ENCODE measurements at regions not wholly inside any gene's neighbourhood (a gene's known extent, or its start where the extent isn't known, plus 50 kb on each side); places are given as distances from the start of the nearest gene placed in this dataset.
A peak's percentile ranks its signal among the peaks of the same experiment; 100 is the strongest.
"Not testable (repeated sequence)": the region's sequence is repeated elsewhere in the genome, so short reads cannot be mapped to it uniquely, and the experiment has no call there.

DNA sequence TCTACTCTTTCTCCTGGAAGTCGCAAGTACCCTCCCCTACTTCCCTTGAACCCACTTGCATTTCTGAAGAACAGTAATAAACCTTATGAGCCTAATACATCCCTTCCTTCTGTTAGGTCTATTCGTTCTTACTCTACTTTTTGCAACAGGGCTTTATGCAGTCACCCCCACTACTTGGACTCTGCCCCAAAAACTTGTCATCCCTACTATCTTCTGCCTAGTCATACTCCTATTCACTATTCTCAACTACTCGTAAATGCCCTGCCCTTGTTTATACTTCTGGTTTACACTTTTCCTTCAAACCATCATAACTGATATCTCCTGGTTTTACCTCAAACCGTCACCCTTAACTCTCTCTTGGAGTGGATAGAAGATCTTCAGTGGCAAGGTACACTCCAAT is 55.2 kb upstream of the SLIT2 start:
- FAIRE-seq (no peak), DNase-seq (ENCODE audit: insufficient read length, low spot score) (no peak)
- no peak for TF ChIP-seq POLR2A (IDR thresholded peaks at IDR 0.05; ENCODE audit: low read depth, low read length)

DNA sequence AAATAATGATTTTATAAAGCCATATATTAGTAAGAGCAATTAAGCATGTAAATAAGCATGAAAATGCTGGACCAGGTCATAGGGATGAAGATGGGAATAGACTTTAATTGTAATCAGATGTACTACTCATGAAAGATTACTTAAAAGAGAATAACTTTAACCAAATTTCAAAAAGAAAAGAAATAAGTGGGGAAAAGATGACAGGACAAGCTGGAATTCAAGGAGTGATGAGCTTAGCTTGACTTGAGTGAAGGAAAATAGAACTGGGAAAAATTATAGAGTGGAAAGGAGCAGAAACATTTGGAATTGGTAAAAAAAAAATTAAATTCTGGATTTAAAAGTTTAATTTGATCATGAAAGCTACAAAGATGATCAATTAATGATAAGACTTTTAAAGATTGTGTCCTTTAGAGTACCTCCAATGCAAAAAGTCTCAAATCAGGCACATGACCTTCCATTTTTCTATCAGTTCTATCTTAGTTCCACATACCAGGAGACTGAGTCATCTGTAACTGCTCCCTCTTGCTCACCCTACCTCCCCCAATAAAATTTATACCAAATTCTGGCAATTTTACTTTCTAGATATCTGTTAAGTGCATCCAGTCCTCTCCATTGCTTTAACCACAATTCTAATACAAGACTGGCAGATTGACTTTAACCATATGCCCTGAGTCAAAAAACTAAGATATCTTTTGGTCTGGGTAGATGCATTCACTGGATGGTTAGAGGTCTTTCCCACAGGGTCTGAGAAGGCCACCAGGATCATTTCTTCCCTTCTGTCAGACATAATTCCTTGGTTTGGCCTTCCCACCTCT is 56.4 kb upstream of the SLIT2 start:
- no peak for FAIRE-seq
- no peak for TF ChIP-seq POLR2A (IDR thresholded peaks at IDR 0.05; ENCODE audit: low read depth, low read length)
- no peak for DNase-seq (ENCODE audit: insufficient read length, low spot score)

DNA sequence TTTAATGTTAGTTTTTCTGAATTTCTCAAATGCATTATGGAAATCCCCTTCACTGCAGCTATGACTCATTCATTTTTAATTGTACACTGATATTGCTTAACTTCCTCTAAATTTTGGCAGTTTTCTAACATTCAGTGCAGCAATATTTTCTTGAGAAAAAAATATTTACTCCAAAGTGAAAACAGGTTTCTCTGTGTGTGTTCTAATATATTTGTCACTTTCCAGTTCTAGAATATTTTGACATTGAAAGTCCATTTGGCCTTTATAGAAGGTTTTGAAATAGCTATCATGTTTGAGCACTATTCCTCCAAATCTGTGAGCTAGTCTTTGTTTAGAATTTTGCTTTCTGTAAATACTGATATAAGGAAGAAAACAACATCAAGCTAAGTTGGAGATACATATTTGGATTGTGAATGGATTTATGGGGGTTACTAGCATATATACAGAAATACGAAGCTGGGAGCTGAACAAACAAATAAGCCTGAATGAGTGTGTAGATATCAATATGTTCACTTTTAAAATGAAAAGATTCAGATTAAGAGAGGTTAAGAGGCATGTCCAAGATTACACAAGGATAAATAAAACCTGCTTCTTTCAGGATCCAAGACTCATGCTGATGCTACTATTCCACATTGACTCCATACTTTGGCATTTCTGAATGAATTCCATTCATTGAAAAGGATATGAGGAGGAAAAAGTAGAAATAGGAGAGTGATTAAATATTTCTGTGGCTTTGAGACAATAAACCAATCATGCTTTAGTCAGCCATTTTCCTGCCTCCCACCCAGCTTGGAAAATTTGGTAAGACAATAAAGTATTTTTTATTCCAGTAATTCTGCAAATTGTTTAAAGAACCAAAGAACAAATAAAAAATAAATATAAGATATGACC is 57.3 kb upstream of the SLIT2 start:
- DNase-seq (ENCODE audit: insufficient read length, low spot score) (no peak), FAIRE-seq (no peak)
- TF ChIP-seq POLR2A (IDR thresholded peaks at IDR 0.05; ENCODE audit: low read depth, low read length), result no peak

DNA sequence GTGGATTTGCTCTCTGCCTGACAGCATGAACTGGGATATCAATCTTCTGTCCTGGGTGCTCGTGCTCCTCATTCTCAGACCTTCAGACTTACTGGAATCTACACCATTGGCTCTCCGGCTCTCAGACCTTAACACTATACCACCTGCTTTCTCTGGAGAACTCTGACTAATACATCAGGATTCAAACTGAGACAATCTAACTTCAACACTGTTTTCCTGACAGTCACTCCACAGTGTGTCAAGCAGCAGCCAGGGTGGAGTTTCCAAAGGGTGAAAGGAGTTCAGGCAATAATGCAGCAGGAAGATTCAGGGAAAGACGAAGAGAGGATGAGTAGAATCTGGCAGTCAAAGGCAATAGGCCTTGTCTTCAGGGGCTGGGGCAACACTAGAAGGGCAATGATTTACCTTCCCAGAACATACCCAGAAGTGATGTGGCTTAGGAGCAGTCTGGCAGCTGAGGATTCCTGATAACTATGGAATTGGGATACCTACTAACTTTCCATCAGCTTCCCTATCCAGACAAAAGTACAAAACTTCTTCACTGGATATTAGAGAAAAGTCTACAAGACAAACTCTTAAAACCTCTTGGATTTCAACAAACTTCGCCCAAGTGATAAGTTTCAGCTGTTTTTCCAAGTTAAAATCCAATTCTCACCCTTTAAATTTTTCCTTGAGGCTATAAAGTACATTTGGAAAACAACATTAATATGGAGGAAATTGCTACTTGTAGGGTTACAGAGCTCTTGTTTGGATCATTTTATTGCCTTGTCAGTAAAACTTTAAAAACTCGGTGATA is 58.4 kb upstream of the SLIT2 start:
- DNase-seq (ENCODE audit: insufficient read length, low spot score) (no peak), FAIRE-seq (peak; percentile 58)
- no peak for TF ChIP-seq POLR2A (IDR thresholded peaks at IDR 0.05; ENCODE audit: low read depth, low read length)

DNA sequence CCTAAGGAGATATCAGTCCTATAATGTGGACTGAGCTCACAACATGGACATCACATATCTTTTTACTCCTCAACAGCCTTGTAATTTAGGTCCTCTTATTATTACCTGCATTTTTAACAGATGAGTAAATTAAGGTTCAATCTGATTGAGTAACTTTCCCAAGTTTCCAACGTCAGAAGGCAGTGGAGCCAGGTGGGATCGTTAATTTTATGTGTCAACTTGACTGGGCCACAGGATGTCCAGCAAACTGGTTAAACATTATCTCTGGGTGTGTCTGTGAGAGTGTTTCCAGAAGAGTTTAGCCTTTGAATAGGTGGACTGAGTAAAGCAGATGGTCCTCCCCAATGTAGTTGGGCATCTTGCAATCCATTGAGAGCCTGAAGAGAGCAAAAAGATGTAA is 59.0 kb upstream of the SLIT2 start:
- DNase-seq (ENCODE audit: insufficient read length, low spot score), result no peak
- TF ChIP-seq POLR2A (IDR thresholded peaks at IDR 0.05; ENCODE audit: low read depth, low read length), result no peak
- no peak for FAIRE-seq

DNA sequence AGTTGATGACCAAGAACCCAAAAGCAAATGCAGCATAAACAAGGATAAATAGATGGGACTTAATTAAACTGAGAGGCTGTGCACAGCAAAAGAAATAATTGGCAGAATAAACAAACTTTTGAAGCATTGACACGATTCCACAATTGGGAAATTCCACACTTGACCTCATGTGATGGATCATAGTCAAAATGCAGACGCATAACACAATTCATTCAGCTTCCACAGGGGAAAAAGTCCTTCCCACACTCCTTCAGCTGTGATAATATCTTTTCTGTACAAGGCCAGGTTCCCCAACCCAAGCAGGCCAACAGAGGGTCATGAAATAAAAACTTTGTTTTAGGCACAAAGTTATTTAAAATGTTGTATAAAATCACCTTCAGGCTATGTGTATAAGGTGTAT is 66.6 kb upstream of the SLIT2 start:
- no peak for FAIRE-seq

DNA sequence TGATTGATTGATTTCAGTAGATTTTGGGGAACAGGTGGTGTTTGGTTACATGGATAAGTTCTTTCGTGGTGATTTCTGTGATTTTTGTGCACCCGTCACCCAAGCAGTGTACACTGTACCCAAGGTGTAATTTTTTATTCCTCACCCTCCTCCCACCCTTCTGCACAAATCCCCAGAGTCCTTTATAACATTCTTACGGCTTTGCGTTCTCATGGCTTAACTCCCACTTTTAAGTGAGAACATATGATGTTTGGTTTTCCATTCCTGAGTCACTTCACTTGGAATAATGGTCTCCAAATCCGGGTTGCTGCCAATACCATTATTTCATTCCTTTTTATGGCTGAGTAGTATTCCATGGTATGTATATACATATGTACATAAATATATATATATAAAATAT is 68.6 kb upstream of the SLIT2 start:
- not testable (repeated sequence) for FAIRE-seq; DNase-seq (ENCODE audit: insufficient read length, low spot score)

More for the DNA sequence above, 66.6 kb upstream of the SLIT2 start:
- TF ChIP-seq POLR2A (IDR thresholded peaks at IDR 0.05; ENCODE audit: low read depth, low read length), result no peak
- DNase-seq (ENCODE audit: insufficient read length, low spot score), result no peak

DNA sequence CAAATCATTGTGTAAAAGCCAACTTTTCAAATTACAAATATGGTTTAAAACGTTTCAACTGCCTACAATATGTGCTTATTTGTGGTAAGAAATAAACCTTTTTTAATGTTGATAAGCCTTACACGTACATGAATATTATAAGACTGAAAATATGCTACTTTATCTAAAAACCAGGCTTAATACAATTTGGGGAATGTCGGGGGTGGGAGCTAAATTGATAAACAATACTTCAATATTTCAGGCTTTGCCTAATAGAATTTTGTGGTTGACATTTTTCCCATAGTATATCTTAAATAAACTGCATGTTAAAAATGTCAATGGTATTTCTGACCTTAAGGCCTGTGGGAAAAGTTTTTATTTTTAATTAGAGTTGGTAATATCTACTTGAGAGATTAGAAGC is 69.8 kb upstream of the SLIT2 start:
- DNase-seq (ENCODE audit: insufficient read length, low spot score), result no peak
- FAIRE-seq, result no peak
- no peak for TF ChIP-seq POLR2A (IDR thresholded peaks at IDR 0.05; ENCODE audit: low read depth, low read length)

DNA sequence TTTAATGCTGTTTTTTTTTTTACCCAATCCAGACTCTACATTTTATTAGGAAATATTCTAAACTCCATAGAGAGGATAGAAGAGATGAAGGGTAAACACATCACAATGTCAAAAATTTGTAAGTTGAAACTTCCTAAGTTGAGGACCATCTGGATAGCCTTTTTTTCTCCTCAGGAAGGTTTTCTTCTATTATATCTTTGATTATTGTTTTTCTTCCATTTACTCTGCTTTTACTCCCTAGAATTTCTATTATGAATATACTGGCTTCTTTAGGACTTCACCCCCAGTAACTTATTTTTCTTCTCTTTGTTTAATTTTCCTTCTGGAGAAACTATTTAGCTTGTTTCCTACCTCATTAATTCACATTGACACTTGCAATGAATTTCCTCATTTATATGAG is 71.2 kb upstream of the SLIT2 start:
- no peak for FAIRE-seq
- no peak for DNase-seq (ENCODE audit: insufficient read length, low spot score)
- no peak for TF ChIP-seq POLR2A (IDR thresholded peaks at IDR 0.05; ENCODE audit: low read depth, low read length)

DNA sequence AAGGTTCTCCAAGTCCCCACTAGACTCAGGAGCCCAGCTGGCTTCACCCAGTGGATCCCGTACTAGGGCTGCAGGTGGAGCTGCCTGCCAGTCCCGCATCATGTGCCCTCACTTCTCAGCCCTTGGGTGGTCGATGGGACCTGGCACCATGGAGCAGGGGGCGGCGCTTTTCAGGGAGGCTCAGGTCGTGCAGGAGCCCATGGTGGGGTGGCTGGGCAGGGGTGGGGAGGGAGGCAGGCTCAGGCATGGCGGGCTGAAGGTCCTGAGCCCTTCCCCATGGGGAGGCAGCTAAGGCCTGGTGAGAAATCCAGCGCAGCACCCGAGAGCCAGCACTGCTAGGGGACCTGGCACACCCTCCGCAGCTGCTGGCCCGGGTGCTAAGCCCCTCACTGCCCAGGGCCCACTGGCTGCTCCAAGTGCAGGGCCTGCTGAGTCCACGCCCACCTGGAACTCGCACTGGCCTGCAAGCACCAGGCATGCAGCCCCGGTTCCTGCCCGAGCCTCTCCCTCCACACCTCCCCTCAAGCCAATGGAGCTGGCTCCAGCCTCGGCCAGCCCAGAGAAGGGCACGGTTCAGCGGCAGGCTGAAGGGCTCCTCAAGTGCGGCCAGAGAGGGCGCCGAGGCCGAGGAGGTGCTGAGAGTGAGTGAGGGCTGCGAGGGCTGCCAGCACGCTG is 72.7 kb upstream of the SLIT2 start:
- TF ChIP-seq POLR2A (IDR thresholded peaks at IDR 0.05; ENCODE audit: low read depth, low read length), result no peak
- no peak for FAIRE-seq
- DNase-seq (ENCODE audit: insufficient read length, low spot score), result no peak

DNA sequence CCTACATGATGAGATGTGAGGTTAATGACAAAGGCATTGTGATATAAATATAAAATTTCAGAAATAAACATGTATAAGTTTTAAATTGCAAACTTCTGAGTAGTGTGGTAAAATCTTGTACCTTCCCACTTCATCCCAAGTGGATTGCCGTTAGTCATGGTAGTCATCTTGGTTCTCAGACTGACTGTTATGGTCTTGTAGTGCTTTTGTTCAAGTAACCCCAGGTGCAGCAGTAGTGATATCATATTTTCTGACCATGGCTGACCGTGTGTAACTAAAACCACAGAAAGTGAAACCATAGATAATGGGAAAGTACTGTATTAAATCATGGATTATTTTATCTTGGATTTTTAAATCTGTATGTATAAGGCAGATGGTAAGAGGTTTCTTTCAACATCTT is 74.8 kb upstream of the SLIT2 start:
- DNase-seq (ENCODE audit: insufficient read length, low spot score) (no peak), FAIRE-seq (no peak)
- no peak for TF ChIP-seq POLR2A (IDR thresholded peaks at IDR 0.05; ENCODE audit: low read depth, low read length)

DNA sequence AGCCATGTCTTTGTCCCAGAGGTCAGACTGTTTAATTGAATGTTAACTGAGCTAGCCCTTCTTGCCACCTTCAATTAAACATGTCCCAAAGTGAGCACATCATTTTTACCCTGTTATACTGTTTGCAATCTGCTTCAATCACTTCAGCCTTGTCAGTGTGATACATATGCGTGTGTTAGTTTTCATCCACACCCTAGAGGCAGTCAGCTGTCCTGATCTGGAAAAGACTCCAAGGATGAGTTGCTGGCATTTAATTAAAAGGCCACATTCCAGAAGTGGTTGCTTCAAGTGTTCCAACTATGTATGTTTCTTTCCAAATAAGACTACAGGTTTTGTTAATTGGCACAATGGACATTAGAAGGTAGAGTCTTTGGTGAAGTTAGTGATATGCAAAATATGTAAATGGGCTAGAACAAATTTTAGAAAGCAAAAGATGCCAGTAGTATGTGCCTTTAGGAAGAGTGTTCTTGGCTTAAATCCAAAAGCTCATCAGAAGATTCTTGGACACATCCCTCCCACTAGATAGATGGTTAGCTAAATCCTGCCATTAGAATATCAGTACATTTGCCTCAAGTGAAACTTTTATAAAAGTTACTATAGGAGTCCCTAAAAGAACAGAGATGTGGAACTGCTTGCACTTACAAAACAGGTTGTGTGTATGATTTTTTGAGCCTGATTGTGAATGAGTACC is 79.5 kb upstream of the SLIT2 start:
- DNase-seq (ENCODE audit: insufficient read length, low spot score) (no peak), FAIRE-seq (no peak)
- TF ChIP-seq POLR2A (IDR thresholded peaks at IDR 0.05; ENCODE audit: low read depth, low read length), result no peak

DNA sequence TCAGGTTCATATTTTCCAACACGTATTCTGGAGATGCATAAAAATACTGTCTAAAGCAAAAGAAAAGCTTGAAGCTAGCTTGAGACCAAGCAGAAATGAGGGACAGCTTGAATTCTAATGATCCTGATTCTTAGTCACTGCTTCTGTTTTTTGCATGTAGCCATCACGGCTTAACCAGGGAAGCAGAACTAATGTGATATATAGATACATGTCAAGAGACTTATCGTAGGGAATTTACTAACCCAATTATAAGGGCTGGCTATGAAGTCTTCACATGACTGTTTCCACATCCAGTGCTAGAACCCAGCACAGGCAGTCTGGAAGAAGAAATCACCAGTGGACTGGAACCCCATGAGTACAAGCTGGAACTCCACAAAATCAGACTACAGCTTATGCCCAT is 85.2 kb upstream of the SLIT2 start:
- FAIRE-seq, result no peak
- no peak for TF ChIP-seq POLR2A (IDR thresholded peaks at IDR 0.05; ENCODE audit: low read depth, low read length)
- no peak for DNase-seq (ENCODE audit: insufficient read length, low spot score)

Data from H54 (cell line).